IMR-90 (cell line): ENCODE measurements at regions not wholly inside any gene's neighbourhood (a gene's known extent, or its start where the extent isn't known, plus 50 kb on each side); places are given as distances from the start of the nearest gene placed in this dataset.

Experiments used
- ATAC-seq: fragments of 200-7000 bp; cut with Tn5 transposase; 2 replicates; pipeline ENCODE4 v1.9.1; 2020; ENCODE audit warnings: low read depth, mild to moderate bottlenecking, moderate library complexity
- BruUV-seq: library from RNA; stranded (reverse); fragments of 400-500 nt; replicated peaks from 2 replicates; lab custom pipeline; 2021; lab: Mats Ljungman, UMichigan
- CTCF ChIA-PET: fragments of 300-600 bp; formaldehyde crosslinking; extraction: SDS; loops from one replicate; lab custom pipeline; 2021; ENCODE audit warnings: antibody characterized with exemption; lab: Yijun Ruan, JAX
- POLR2A ChIA-PET: fragments of 300-600 bp; sonication (Branson Sonifier 250); formaldehyde crosslinking; loops from one replicate; lab custom pipeline; 2022; ENCODE audit warnings: antibody characterized with exemption; ENCODE audit not compliant: unreplicated experiment; lab: Charles Lee
- DNase-seq: peaks from one replicate; pipeline ENCODE4 v3.0.0; 2013
- H2AFZ ChIP-seq: replicated peaks from 2 replicates; pipeline ENCODE3; 2013; ENCODE audit warnings: low read length, mild to moderate bottlenecking; ENCODE audit not compliant: poor library complexity
- H2AK5ac ChIP-seq: 2 replicates; pipeline ENCODE4 v1.6.1; 2013; ENCODE audit warnings: low read depth, low read length, inconsistent platforms
- H2AK9ac ChIP-seq: replicated peaks from 2 replicates; pipeline ENCODE3; 2013; ENCODE audit warnings: mild to moderate bottlenecking, low read depth, low read length, moderate library complexity; ENCODE audit not compliant: poor library complexity
- H2BK120ac ChIP-seq: 2 replicates; pipeline ENCODE4 v1.6.1; 2013; ENCODE audit warnings: low read depth, low read length, inconsistent platforms
- H2BK15ac ChIP-seq: 3 replicates; pipeline ENCODE4 v1.6.1; 2013; ENCODE audit warnings: low read depth, low read length, inconsistent platforms
- H2BK20ac ChIP-seq: 2 replicates; pipeline ENCODE4 v1.6.1; 2013; ENCODE audit warnings: low read depth, mild to moderate bottlenecking, inconsistent platforms, low read length, moderate library complexity
- H2BK5ac ChIP-seq: 2 replicates; pipeline ENCODE4 v1.6.1; 2013; ENCODE audit warnings: mild to moderate bottlenecking, low read depth, low read length, inconsistent platforms; ENCODE audit not compliant: poor library complexity, severe bottlenecking
- H3K14ac ChIP-seq: replicated peaks from 2 replicates; pipeline ENCODE4 v1.6.1; 2013; ENCODE audit warnings: low read depth, low read length, inconsistent platforms
- H3K18ac ChIP-seq: 2 replicates; pipeline ENCODE4 v1.6.1; 2013; ENCODE audit warnings: low read depth, low read length, control low read depth
- H3K23ac ChIP-seq: 2 replicates; pipeline ENCODE4 v1.6.1; 2013; ENCODE audit warnings: low read depth, low read length, inconsistent platforms
- H3K27ac ChIP-seq: 2 replicates; pipeline ENCODE4 v1.5.1; 2013; ENCODE audit warnings: mild to moderate bottlenecking, control low read depth, low read length; ENCODE audit not compliant: insufficient read depth
- H3K27me3 ChIP-seq: 2 replicates; pipeline ENCODE4 v1.6.1; 2013; ENCODE audit warnings: low read length; ENCODE audit not compliant: control insufficient read depth, insufficient read depth
- H3K36me3 ChIP-seq: 2 replicates; pipeline ENCODE4 v1.6.1; 2013; ENCODE audit warnings: low read length, mixed read lengths; ENCODE audit not compliant: control insufficient read depth, insufficient read depth
- H3K4ac ChIP-seq: 2 replicates; pipeline ENCODE4 v1.6.1; 2013; ENCODE audit warnings: low read depth, low read length, inconsistent platforms
- H3K4me1 ChIP-seq: 2 replicates; pipeline ENCODE4 v1.6.1; 2013; ENCODE audit warnings: low read length, mixed read lengths; ENCODE audit not compliant: control insufficient read depth, insufficient read depth
- H3K4me2 ChIP-seq: 2 replicates; pipeline ENCODE4 v1.6.1; 2013; ENCODE audit warnings: low read depth, mild to moderate bottlenecking, control low read depth, low read length, moderate library complexity
- H3K4me3 ChIP-seq: 2 replicates; pipeline ENCODE4 v1.5.1; 2013; ENCODE audit warnings: low read depth, mild to moderate bottlenecking, control low read depth, low read length, moderate library complexity; ENCODE audit not compliant: insufficient read depth
- H3K56ac ChIP-seq: 2 replicates; pipeline ENCODE4 v1.6.1; 2013; ENCODE audit warnings: low read length, inconsistent platforms; ENCODE audit not compliant: insufficient read depth; ENCODE audit errors: extremely low read depth
- H3K79me1 ChIP-seq, 2 experiments: 2 replicates each; pipeline ENCODE4 v1.6.1; 2013; ENCODE audit warnings: low read length in 2 of 2, inconsistent platforms in 1 of 2, low read depth in 1 of 2
- H3K9ac ChIP-seq: 2 replicates; pipeline ENCODE4 v1.6.1; 2013; ENCODE audit warnings: low read depth, low read length, control low read depth
- H3K9me1 ChIP-seq: 2 replicates; pipeline ENCODE4 v1.6.1; 2013; ENCODE audit warnings: low read length, inconsistent platforms; ENCODE audit not compliant: insufficient read depth
- H3K9me3 ChIP-seq: 2 replicates; pipeline ENCODE4 v1.6.1; 2013; ENCODE audit warnings: low read length; ENCODE audit not compliant: control insufficient read depth, insufficient read depth
- H4K20me1 ChIP-seq: 2 replicates; pipeline ENCODE4 v1.6.1; 2013; ENCODE audit warnings: low read length, inconsistent platforms; ENCODE audit not compliant: insufficient read depth
- H4K5ac ChIP-seq: 2 replicates; pipeline ENCODE4 v1.6.1; 2013; ENCODE audit warnings: mild to moderate bottlenecking, low read depth, low read length, control low read depth
- H4K8ac ChIP-seq, 2 experiments: 2 replicates each; pipeline ENCODE4 v1.6.1; 2013; ENCODE audit warnings: low read depth in 2 of 2, low read length in 2 of 2, control low read depth in 1 of 2, inconsistent platforms in 1 of 2
- H4K91ac ChIP-seq: 2 replicates; pipeline ENCODE4 v1.6.1; 2013; ENCODE audit warnings: low read depth, low read length, inconsistent platforms; ENCODE audit not compliant: insufficient read depth
- FOS ChIP-seq: fragments of 150-350 bp; IDR thresholded peaks from 2 replicates; pipeline ENCODE4 v1.6.1; 2016; ENCODE audit warnings: low read depth, low read length
- MAFK ChIP-seq: IDR thresholded peaks from 2 replicates; pipeline ENCODE4 v1.6.1; 2012; ENCODE audit warnings: low read depth, low read length, improper control_type of control experiment
- WGBS, 2 experiments: methylation state at CpG; one replicate each; pipeline versions ENCODE4 v1.1.5 to v1.1.7; 2013; ENCODE audit warnings: missing lambda C conversion rate in 2 of 2; ENCODE audit not compliant: insufficient read length in 1 of 2; ENCODE audit errors: extremely low coverage in 2 of 2; 5-methylcytosine and 5-hydroxymethylcytosine counted together
- dilution Hi-C: fragments of 300-500 bp; cut with HindIII; formaldehyde crosslinking; loops from one replicate; pipeline ENCODE4 v1.14.3; 2018; ENCODE audit warnings: low sequenced_read_pairs; ENCODE audit not compliant: unreplicated experiment
- in situ Hi-C: fragments of 300-500 bp; cut with MboI; formaldehyde crosslinking; loops from 3 replicates; pipeline ENCODE4 v1.14.3; 2019; ENCODE audit warnings: low sequenced_read_pairs, inconsistent platforms, mixed read lengths
- intact Hi-C: fragments of 100-400 bp; cut with micrococcal nuclease; formaldehyde crosslinking; loops from 2 replicates; pipeline ENCODE4 v1.10.0; 2022

DNA sequence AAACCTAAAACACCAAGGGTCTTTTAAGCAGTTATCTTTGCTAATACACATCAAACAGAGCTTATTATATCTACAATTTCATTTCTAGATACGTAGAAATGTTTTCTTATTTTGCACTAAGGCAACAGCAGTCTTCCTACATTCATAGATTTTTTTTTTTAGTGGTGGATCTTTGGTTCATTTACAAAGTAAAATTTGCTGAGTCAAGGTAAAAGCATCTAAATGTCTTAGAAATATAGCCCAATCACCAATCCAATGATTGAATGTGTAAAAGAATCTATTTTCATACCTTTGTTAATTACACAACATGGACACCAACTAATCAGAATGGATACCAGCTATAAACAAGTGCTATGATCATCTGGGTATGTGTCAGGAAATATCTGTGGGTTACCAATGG lies 272.2 kb upstream of the TMPO start:
- Histone ChIP-seq H2AFZ (no peak overlapping the region), H3K27ac (no peak overlapping the region), H3K18ac (no peak overlapping the region), H3K36me3 (no peaks in the 10 kb centered on the region), H4K20me1 (no peaks in the 10 kb centered on the region), H3K4ac (no peak overlapping the region), H4K8ac (no peak overlapping the region), H2AK9ac (no peak overlapping the region), H3K9me1 (no peaks in the 10 kb centered on the region), H2AK5ac (no peak overlapping the region), H3K23ac (no peak overlapping the region), H3K4me1 (no peaks in the 10 kb centered on the region), H3K9ac (no peak overlapping the region), H2BK20ac (no peak overlapping the region), H3K56ac (no peak overlapping the region), H2BK15ac (no peak overlapping the region), H3K9me3 (no peaks in the 10 kb centered on the region), H3K4me3 (no peak overlapping the region), H2BK5ac (no peak overlapping the region), H2BK120ac (no peak overlapping the region), H4K91ac (no peak overlapping the region), H3K79me1 (no peaks in the 10 kb centered on the region), H3K4me2 (no peak overlapping the region), H3K14ac (no peak overlapping the region), H3K27me3 (no peaks in the 10 kb centered on the region), H4K5ac (no peak overlapping the region)
- intact Hi-C loops, result no loop called here
- no TSS peak for BruUV-seq
- TF ChIP-seq MAFK, result peak; percentile 83
- TF ChIP-seq FOS, result no peak
- in situ Hi-C loops, result no loop called here
- WGBS, 2 experiments, result no CpG with 5 or more reads among the region's 1 CpG
- ChIA-PET POLR2A (no interaction called here), CTCF (no interaction called here)
- DNase-seq, result no peak
- dilution Hi-C loops, result no loop called here
- ATAC-seq, result no peak
